HFFc6 (cell line): ENCODE measurements at regions not wholly inside any gene's neighbourhood (a gene's known extent, or its start where the extent isn't known, plus 50 kb on each side); places are given as distances from the start of the nearest gene placed in this dataset.
"Not testable (repeated sequence)": the region's sequence is repeated elsewhere in the genome, so short reads cannot be mapped to it uniquely, and the experiment has no call there.

ENCODE experiments used
- DNase-seq: peaks from one replicate; pipeline ENCODE4 v3.0.0-alpha.2; 2018
- H3K27ac Mint-ChIP-seq: 2 replicates; pipeline ENCODE4 v1.8.0; 2020; ENCODE audit warnings: mild to moderate bottlenecking, mixed read lengths
- H3K27me3 Mint-ChIP-seq: 2 replicates; pipeline ENCODE4 v1.8.0; 2021; ENCODE audit warnings: mild to moderate bottlenecking, moderate library complexity, mixed read lengths; ENCODE audit not compliant: insufficient read depth
- H3K36me3 Mint-ChIP-seq: 2 replicates; pipeline ENCODE4 v1.8.0; 2021; ENCODE audit warnings: low read depth, mixed read lengths
- H3K4me1 Mint-ChIP-seq: 2 replicates; pipeline ENCODE4 v1.8.0; 2020; ENCODE audit warnings: low read depth, mixed read lengths
- H3K4me3 Mint-ChIP-seq: 2 replicates; pipeline ENCODE4 v1.8.0; 2020; ENCODE audit warnings: mild to moderate bottlenecking, moderate library complexity, mixed read lengths
- H3K9me3 Mint-ChIP-seq: 2 replicates; pipeline ENCODE4 v1.8.0; 2020; ENCODE audit warnings: mild to moderate bottlenecking, mixed read lengths
- CTCF ChIP-seq: fragments of 200-600 bp; sonication (generic); IDR thresholded peaks from 2 replicates; pipeline ENCODE4 v1.5.0; 2021; ENCODE audit warnings: antibody characterized with exemption, mild to moderate bottlenecking

GRCh38 chr3:125791021-125791420, 178.0 kb upstream of the ROPN1B start:
- peaks cover 11% of the 10 kb centered on the region for H3K4me1 Mint-ChIP-seq
- H3K36me3 Mint-ChIP-seq, H3K27ac Mint-ChIP-seq, H3K4me3 Mint-ChIP-seq, H3K9me3 Mint-ChIP-seq: not testable (repeated sequence)
- DNase-seq: peak; percentile 26
- peaks cover 22% of the 10 kb centered on the region for H3K27me3 Mint-ChIP-seq

GRCh38 chr3:125810010-125810409, 159.0 kb upstream of the ROPN1B start:
- H3K27ac Mint-ChIP-seq, H3K4me1 Mint-ChIP-seq, H3K4me3 Mint-ChIP-seq, DNase-seq, H3K27me3 Mint-ChIP-seq: not testable (repeated sequence)
- TF ChIP-seq CTCF: peak; percentile 50
- peaks cover 65% of the 10 kb centered on the region for H3K9me3 Mint-ChIP-seq
- peaks cover 39% of the 10 kb centered on the region for H3K36me3 Mint-ChIP-seq

- H3K4me3 Mint-ChIP-seq, H3K4me1 Mint-ChIP-seq, H3K27me3 Mint-ChIP-seq: not testable (repeated sequence)
- DNase-seq: peak; percentile 88
- Mint-ChIP-seq H3K36me3 (peaks cover 21% of the 10 kb centered on the region), H3K27ac (peak overlapping the region; percentile 78), H3K9me3 (peaks cover 14% of the 10 kb centered on the region)
These were observed 146.8 kb upstream of the ROPN1B start for GRCh38 chr3:125822175-125822574.

- not testable (repeated sequence) for H3K27me3 Mint-ChIP-seq, DNase-seq, H3K4me1 Mint-ChIP-seq, H3K27ac Mint-ChIP-seq, H3K4me3 Mint-ChIP-seq
- Mint-ChIP-seq H3K9me3 (peaks cover 22% of the 10 kb centered on the region), H3K36me3 (peaks cover 36% of the 10 kb centered on the region)
These were observed 137.8 kb upstream of the ROPN1B start for GRCh38 chr3:125831005-125831750.

- H3K4me1 Mint-ChIP-seq, H3K27ac Mint-ChIP-seq, H3K9me3 Mint-ChIP-seq: not testable (repeated sequence)
These were observed 133.4 kb upstream of the ROPN1B start for GRCh38 chr3:125835562-125835961.

GRCh38 chr3:125836011-125836551, 132.9 kb upstream of the ROPN1B start:
- not testable (repeated sequence) for H3K9me3 Mint-ChIP-seq, H3K27me3 Mint-ChIP-seq

More at GRCh38 chr3:125835562-125835961, 133.4 kb upstream of the ROPN1B start:
- not testable (repeated sequence) for DNase-seq, H3K4me3 Mint-ChIP-seq, H3K27me3 Mint-ChIP-seq
- H3K36me3 Mint-ChIP-seq: peaks cover 14% of the 10 kb centered on the region

GRCh38 chr3:125836786-125837185, 132.2 kb upstream of the ROPN1B start:
- not testable (repeated sequence) for H3K27ac Mint-ChIP-seq, H3K4me3 Mint-ChIP-seq, H3K9me3 Mint-ChIP-seq, H3K27me3 Mint-ChIP-seq, DNase-seq, H3K4me1 Mint-ChIP-seq
- H3K36me3 Mint-ChIP-seq: peaks cover 20% of the 10 kb centered on the region

More at GRCh38 chr3:125836011-125836551, 132.9 kb upstream of the ROPN1B start:
- DNase-seq, H3K4me1 Mint-ChIP-seq, H3K4me3 Mint-ChIP-seq, H3K27ac Mint-ChIP-seq: not testable (repeated sequence)
- H3K36me3 Mint-ChIP-seq: peaks cover 20% of the 10 kb centered on the region

- H3K27me3 Mint-ChIP-seq, H3K27ac Mint-ChIP-seq, H3K9me3 Mint-ChIP-seq, H3K4me1 Mint-ChIP-seq, H3K4me3 Mint-ChIP-seq, DNase-seq: not testable (repeated sequence)
- H3K36me3 Mint-ChIP-seq: peaks cover 29% of the 10 kb centered on the region
These were observed 130.1 kb upstream of the ROPN1B start for GRCh38 chr3:125838857-125839256.

GRCh38 chr3:125840465-125840864, 128.5 kb upstream of the ROPN1B start:
- H3K4me1 Mint-ChIP-seq, H3K27me3 Mint-ChIP-seq, H3K4me3 Mint-ChIP-seq, DNase-seq, H3K27ac Mint-ChIP-seq, H3K9me3 Mint-ChIP-seq: not testable (repeated sequence)
- H3K36me3 Mint-ChIP-seq: peaks cover 39% of the 10 kb centered on the region

GRCh38 chr3:125847966-125848365, 121.0 kb upstream of the ROPN1B start:
- not testable (repeated sequence) for H3K27me3 Mint-ChIP-seq, DNase-seq, H3K9me3 Mint-ChIP-seq, H3K4me3 Mint-ChIP-seq, H3K27ac Mint-ChIP-seq, H3K4me1 Mint-ChIP-seq
- H3K36me3 Mint-ChIP-seq: peaks cover 52% of the 10 kb centered on the region

- not testable (repeated sequence) for H3K27me3 Mint-ChIP-seq, H3K4me1 Mint-ChIP-seq, H3K9me3 Mint-ChIP-seq, DNase-seq, H3K27ac Mint-ChIP-seq, H3K4me3 Mint-ChIP-seq
- H3K36me3 Mint-ChIP-seq: peaks cover 47% of the 10 kb centered on the region
These were observed 114.0 kb upstream of the ROPN1B start for GRCh38 chr3:125855006-125855405.
